Kidney tubule cell (primary cell): ENCODE measurements at regions not wholly inside any gene's neighbourhood (a gene's known extent, or its start where the extent isn't known, plus 50 kb on each side); places are given as distances from the start of the nearest gene placed in this dataset.
A peak's percentile ranks its signal among the peaks of the same experiment; 100 is the strongest.
"Not testable (repeated sequence)": the region's sequence is repeated elsewhere in the genome, so short reads cannot be mapped to it uniquely, and the experiment has no call there.

Experiments
- DNase-seq: peaks from one replicate; pipeline ENCODE4 v3.0.0-alpha.2; 2018; ENCODE audit warnings: low spot score

GRCh38 chr3:20552605-20553275 lies 366.7 kb upstream of the SGO1 start:
- no peak for DNase-seq

- not testable (repeated sequence) for DNase-seq
Observed at GRCh38 chr3:20547361-20548269, 361.6 kb upstream of the SGO1 start.

- DNase-seq, result no peak
Observed at GRCh38 chr3:20546636-20547035, 360.6 kb upstream of the SGO1 start.

- no peak for DNase-seq
Observed at GRCh38 chr3:20543535-20544226, 357.7 kb upstream of the SGO1 start.

GRCh38 chr3:20540066-20540465 lies 354.1 kb upstream of the SGO1 start:
- no peak for DNase-seq

- no peak for DNase-seq
Observed at GRCh38 chr3:20539666-20540065, 353.7 kb upstream of the SGO1 start.

GRCh38 chr3:20537234-20537633 lies 351.2 kb upstream of the SGO1 start:
- peak; percentile 17 for DNase-seq

- no peak for DNase-seq
Observed at GRCh38 chr3:20529911-20530310, 343.9 kb upstream of the SGO1 start.

- no peak for DNase-seq
Observed at GRCh38 chr3:20528180-20528770, 342.3 kb upstream of the SGO1 start.

- DNase-seq, result no peak
Observed at GRCh38 chr3:20527368-20527767, 341.4 kb upstream of the SGO1 start.

GRCh38 chr3:20524328-20524727 lies 338.3 kb upstream of the SGO1 start:
- DNase-seq, result no peak

GRCh38 chr3:20523293-20523692 lies 337.3 kb upstream of the SGO1 start:
- DNase-seq, result no peak

GRCh38 chr3:20517316-20517715 lies 331.3 kb upstream of the SGO1 start:
- DNase-seq, result not testable (repeated sequence)

GRCh38 chr3:20516311-20516710 lies 330.3 kb upstream of the SGO1 start:
- DNase-seq, result no peak

- DNase-seq, result no peak
Observed at GRCh38 chr3:20515834-20516233, 329.8 kb upstream of the SGO1 start.

- peak; percentile 78 for DNase-seq
Observed at GRCh38 chr3:20511863-20512505, 326.0 kb upstream of the SGO1 start.

GRCh38 chr3:20510396-20510795 lies 324.4 kb upstream of the SGO1 start:
- no peak for DNase-seq

- DNase-seq, result peak; percentile 6
Observed at GRCh38 chr3:20503394-20504082, 317.5 kb upstream of the SGO1 start.

- no peak for DNase-seq
Observed at GRCh38 chr3:20490996-20491395, 305.0 kb upstream of the SGO1 start.

- DNase-seq, result no peak
Observed at GRCh38 chr3:20488151-20488550, 302.1 kb upstream of the SGO1 start.

- no peak for DNase-seq
Observed at GRCh38 chr3:20484126-20484525, 298.1 kb upstream of the SGO1 start.
